WTC11 (cell line): ENCODE measurements at regions not wholly inside any gene's neighbourhood (a gene's known extent, or its start where the extent isn't known, plus 50 kb on each side); places are given as distances from the start of the nearest gene placed in this dataset.
A peak's percentile ranks its signal among the peaks of the same experiment; 100 is the strongest.

Source experiments
- ATAC-seq: fragments of 200-7000 bp; cut with Tn5 transposase; 2 replicates; pipeline ENCODE4 v1.10.0; 2021; ENCODE audit warnings: mild to moderate bottlenecking, moderate library complexity
- CTCF ChIA-PET: fragments of 300-600 bp; sonication (Branson Sonifier 250); formaldehyde crosslinking; loops from one replicate; lab custom pipeline; 2021; ENCODE audit warnings: antibody characterized with exemption; lab: Charles Lee
- POLR2A ChIA-PET: fragments of 350-600 bp; sonication (Branson Sonifier 250); formaldehyde crosslinking; loops from one replicate; lab custom pipeline; 2021; ENCODE audit warnings: antibody characterized with exemption; lab: Charles Lee
- DNase-seq: peaks from one replicate; pipeline ENCODE4 v3.0.0; 2021; ENCODE audit warnings: low spot score
- H3K27ac Mint-ChIP-seq: 2 replicates; pipeline ENCODE4 v1.8.0; 2021; ENCODE audit warnings: mixed read lengths
- H3K27me3 Mint-ChIP-seq: 2 replicates; pipeline ENCODE4 v1.8.0; 2021; ENCODE audit warnings: low read depth, mild to moderate bottlenecking, moderate library complexity, mixed read lengths
- H3K36me3 Mint-ChIP-seq: 2 replicates; pipeline ENCODE4 v1.8.0; 2021; ENCODE audit warnings: mixed read lengths
- H3K4me1 Mint-ChIP-seq: 2 replicates; pipeline ENCODE4 v1.8.0; 2022; ENCODE audit warnings: mixed read lengths
- H3K4me3 Mint-ChIP-seq: 2 replicates; pipeline ENCODE4 v1.8.0; 2021; ENCODE audit warnings: mild to moderate bottlenecking, moderate library complexity, mixed read lengths
- H3K9me3 Mint-ChIP-seq: 2 replicates; pipeline ENCODE4 v1.8.0; 2021; ENCODE audit warnings: mixed read lengths
- CDX4 ChIP-seq: fragments of 250-450 bp; sonication (Bioruptor Pico); IDR thresholded peaks from 2 replicates; pipeline ENCODE4 v1.9.0; 2021; ENCODE audit warnings: moderate library complexity, mild to moderate bottlenecking, inconsistent platforms, borderline replicate concordance
- EMX1 ChIP-seq: fragments of 250-450 bp; sonication (Bioruptor Pico); IDR thresholded peaks from 2 replicates; pipeline ENCODE4 v1.8.0; 2021; ENCODE audit warnings: mild to moderate bottlenecking
- FOXJ3 ChIP-seq: sonication (generic); formaldehyde crosslinking; IDR thresholded peaks from 2 replicates; pipeline ENCODE4 v1.9.0; 2021; ENCODE audit warnings: missing genetic modification reagents, mild to moderate bottlenecking, borderline replicate concordance
- FOXK1 ChIP-seq: sonication (generic); formaldehyde crosslinking; IDR thresholded peaks from 2 replicates; pipeline ENCODE4 v1.8.0; 2022; ENCODE audit warnings: mild to moderate bottlenecking, moderate library complexity, missing genetic modification reagents
- FOXP1 ChIP-seq: sonication (generic); formaldehyde crosslinking; IDR thresholded peaks from 2 replicates; pipeline ENCODE4 v1.8.0; 2022; ENCODE audit warnings: missing genetic modification reagents, mild to moderate bottlenecking, moderate library complexity, borderline replicate concordance
- NR1H2 ChIP-seq: sonication (generic); formaldehyde crosslinking; IDR thresholded peaks from 2 replicates; pipeline ENCODE4 v1.9.0; 2021; ENCODE audit warnings: mild to moderate bottlenecking, moderate library complexity, missing genetic modification reagents
- NR3C1 ChIP-seq: sonication (generic); formaldehyde crosslinking; conservative IDR thresholded peaks from 2 replicates; pipeline ENCODE4 v1.8.1; 2023; ENCODE audit warnings: low read depth, mild to moderate bottlenecking, missing genetic modification reagents
- OVOL2 ChIP-seq: fragments of 250-450 bp; sonication (Bioruptor Pico); IDR thresholded peaks from 2 replicates; pipeline ENCODE4 v1.9.0; 2021; ENCODE audit warnings: mild to moderate bottlenecking, borderline replicate concordance
- PRRX2 ChIP-seq: fragments of 250-450 bp; sonication (Bioruptor Pico); IDR thresholded peaks from 2 replicates; pipeline ENCODE4 v1.8.0; 2021; ENCODE audit warnings: mild to moderate bottlenecking
- RORB ChIP-seq: fragments of 250-450 bp; sonication (Bioruptor Pico); IDR thresholded peaks from 2 replicates; pipeline ENCODE4 v1.9.0; 2021; ENCODE audit warnings: mild to moderate bottlenecking
- SMAD4 ChIP-seq: sonication (generic); formaldehyde crosslinking; IDR thresholded peaks from 2 replicates; pipeline ENCODE4 v1.8.0; 2022; ENCODE audit warnings: mild to moderate bottlenecking, missing genetic modification reagents
- TEAD1 ChIP-seq: sonication (generic); formaldehyde crosslinking; IDR thresholded peaks from 2 replicates; pipeline ENCODE4 v1.8.0; 2022; ENCODE audit warnings: mild to moderate bottlenecking, missing genetic modification reagents
- USF1 ChIP-seq: sonication (generic); formaldehyde crosslinking; IDR thresholded peaks from 2 replicates; pipeline ENCODE4 v1.8.0; 2022; ENCODE audit warnings: mild to moderate bottlenecking, missing genetic modification reagents
- ZBTB21 ChIP-seq: sonication (generic); formaldehyde crosslinking; IDR thresholded peaks from 2 replicates; pipeline ENCODE4 v1.8.1; 2023; ENCODE audit warnings: mild to moderate bottlenecking, missing genetic modification reagents, borderline replicate concordance
- ZNF232 ChIP-seq: sonication (generic); formaldehyde crosslinking; IDR thresholded peaks from 2 replicates; pipeline ENCODE4 v1.8.0; 2022; ENCODE audit warnings: mild to moderate bottlenecking, missing genetic modification reagents
- ZNF317 ChIP-seq: sonication (generic); formaldehyde crosslinking; IDR thresholded peaks from 2 replicates; pipeline ENCODE4 v1.8.1; 2023; ENCODE audit warnings: low read depth, mild to moderate bottlenecking, moderate library complexity, missing genetic modification reagents, borderline replicate concordance
- TF ChIP-seq, protein P1 (sequence below): sonication (generic); formaldehyde crosslinking; IDR thresholded peaks from 2 replicates; pipeline ENCODE4 v1.8.0; 2023; ENCODE audit warnings: missing genetic modification reagents, mild to moderate bottlenecking, borderline replicate concordance
- TF ChIP-seq, protein P2 (sequence below): fragments of 200-600 bp; IDR thresholded peaks from 2 replicates; pipeline ENCODE4 v1.8.0; 2022; ENCODE audit warnings: antibody characterized with exemption

- ATAC-seq (no peak), DNase-seq (peak; percentile 6)
- ChIA-PET POLR2A (no interaction called here), CTCF (no interaction called here)
- H3K27me3 Mint-ChIP-seq: no peaks in the 10 kb centered on the region
- H3K27ac Mint-ChIP-seq: no peak overlapping the region
- TF ChIP-seq NR3C1 (CRISPR knock-in tag) (no peak), EMX1 (CRISPR knock-in tag) (no peak), ZBTB21 (CRISPR knock-in tag) (no peak), PRRX2 (CRISPR knock-in tag) (no peak), NR1H2 (CRISPR knock-in tag) (no peak), ZNF317 (CRISPR knock-in tag) (no peak), OVOL2 (CRISPR knock-in tag) (no peak), FOXJ3 (CRISPR knock-in tag) (no peak)
- H3K36me3 Mint-ChIP-seq: no peaks in the 10 kb centered on the region
- H3K9me3 Mint-ChIP-seq: peaks cover 9% of the 10 kb centered on the region; the same call in 1 of the 2 replicates
- no peak overlapping the region for H3K4me3 Mint-ChIP-seq
- H3K4me1 Mint-ChIP-seq: peaks cover under 1% of the 10 kb centered on the region
These were observed 92.0 kb upstream of the RET start for GRCh38 chr10:42984761-42985325.

GRCh38 chr10:42985436-42986316, 91.2 kb upstream of the RET start:
- TF ChIP-seq, protein P1, sequence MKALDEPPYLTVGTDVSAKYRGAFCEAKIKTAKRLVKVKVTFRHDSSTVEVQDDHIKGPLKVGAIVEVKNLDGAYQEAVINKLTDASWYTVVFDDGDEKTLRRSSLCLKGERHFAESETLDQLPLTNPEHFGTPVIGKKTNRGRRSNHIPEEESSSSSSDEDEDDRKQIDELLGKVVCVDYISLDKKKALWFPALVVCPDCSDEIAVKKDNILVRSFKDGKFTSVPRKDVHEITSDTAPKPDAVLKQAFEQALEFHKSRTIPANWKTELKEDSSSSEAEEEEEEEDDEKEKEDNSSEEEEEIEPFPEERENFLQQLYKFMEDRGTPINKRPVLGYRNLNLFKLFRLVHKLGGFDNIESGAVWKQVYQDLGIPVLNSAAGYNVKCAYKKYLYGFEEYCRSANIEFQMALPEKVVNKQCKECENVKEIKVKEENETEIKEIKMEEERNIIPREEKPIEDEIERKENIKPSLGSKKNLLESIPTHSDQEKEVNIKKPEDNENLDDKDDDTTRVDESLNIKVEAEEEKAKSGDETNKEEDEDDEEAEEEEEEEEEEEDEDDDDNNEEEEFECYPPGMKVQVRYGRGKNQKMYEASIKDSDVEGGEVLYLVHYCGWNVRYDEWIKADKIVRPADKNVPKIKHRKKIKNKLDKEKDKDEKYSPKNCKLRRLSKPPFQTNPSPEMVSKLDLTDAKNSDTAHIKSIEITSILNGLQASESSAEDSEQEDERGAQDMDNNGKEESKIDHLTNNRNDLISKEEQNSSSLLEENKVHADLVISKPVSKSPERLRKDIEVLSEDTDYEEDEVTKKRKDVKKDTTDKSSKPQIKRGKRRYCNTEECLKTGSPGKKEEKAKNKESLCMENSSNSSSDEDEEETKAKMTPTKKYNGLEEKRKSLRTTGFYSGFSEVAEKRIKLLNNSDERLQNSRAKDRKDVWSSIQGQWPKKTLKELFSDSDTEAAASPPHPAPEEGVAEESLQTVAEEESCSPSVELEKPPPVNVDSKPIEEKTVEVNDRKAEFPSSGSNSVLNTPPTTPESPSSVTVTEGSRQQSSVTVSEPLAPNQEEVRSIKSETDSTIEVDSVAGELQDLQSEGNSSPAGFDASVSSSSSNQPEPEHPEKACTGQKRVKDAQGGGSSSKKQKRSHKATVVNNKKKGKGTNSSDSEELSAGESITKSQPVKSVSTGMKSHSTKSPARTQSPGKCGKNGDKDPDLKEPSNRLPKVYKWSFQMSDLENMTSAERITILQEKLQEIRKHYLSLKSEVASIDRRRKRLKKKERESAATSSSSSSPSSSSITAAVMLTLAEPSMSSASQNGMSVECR (CRISPR knock-in tag): no peak
- no peak for TF ChIP-seq FOXK1
- TF ChIP-seq USF1 (CRISPR knock-in tag): no peak
- no peak for TF ChIP-seq FOXP1
- TF ChIP-seq RORB (CRISPR knock-in tag): no peak
- TF ChIP-seq CDX4: no peak
- TF ChIP-seq TEAD1 (CRISPR knock-in tag): no peak
- no peak for TF ChIP-seq ZNF232 (CRISPR knock-in tag)
- TF ChIP-seq, protein P2, sequence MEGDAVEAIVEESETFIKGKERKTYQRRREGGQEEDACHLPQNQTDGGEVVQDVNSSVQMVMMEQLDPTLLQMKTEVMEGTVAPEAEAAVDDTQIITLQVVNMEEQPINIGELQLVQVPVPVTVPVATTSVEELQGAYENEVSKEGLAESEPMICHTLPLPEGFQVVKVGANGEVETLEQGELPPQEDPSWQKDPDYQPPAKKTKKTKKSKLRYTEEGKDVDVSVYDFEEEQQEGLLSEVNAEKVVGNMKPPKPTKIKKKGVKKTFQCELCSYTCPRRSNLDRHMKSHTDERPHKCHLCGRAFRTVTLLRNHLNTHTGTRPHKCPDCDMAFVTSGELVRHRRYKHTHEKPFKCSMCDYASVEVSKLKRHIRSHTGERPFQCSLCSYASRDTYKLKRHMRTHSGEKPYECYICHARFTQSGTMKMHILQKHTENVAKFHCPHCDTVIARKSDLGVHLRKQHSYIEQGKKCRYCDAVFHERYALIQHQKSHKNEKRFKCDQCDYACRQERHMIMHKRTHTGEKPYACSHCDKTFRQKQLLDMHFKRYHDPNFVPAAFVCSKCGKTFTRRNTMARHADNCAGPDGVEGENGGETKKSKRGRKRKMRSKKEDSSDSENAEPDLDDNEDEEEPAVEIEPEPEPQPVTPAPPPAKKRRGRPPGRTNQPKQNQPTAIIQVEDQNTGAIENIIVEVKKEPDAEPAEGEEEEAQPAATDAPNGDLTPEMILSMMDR: no peak
- no peak for TF ChIP-seq ZBTB21 (CRISPR knock-in tag)
- TF ChIP-seq SMAD4 (CRISPR knock-in tag): no peak
- TF ChIP-seq, all 79 proteins: peak for 0
- Mint-ChIP-seq H3K27me3 (no peaks in the 10 kb centered on the region), H3K27ac (no peak overlapping the region), H3K9me3 (peaks cover 9% of the 10 kb centered on the region; the same call in 1 of the 2 replicates), H3K4me1 (no peaks in the 10 kb centered on the region), H3K36me3 (no peaks in the 10 kb centered on the region), H3K4me3 (no peak overlapping the region)
- CTCF ChIA-PET: no interaction called here
- POLR2A ChIA-PET: no interaction called here
- no peak for ATAC-seq
- no peak for DNase-seq
